AG09319 (cell line): ENCODE measurements at regions not wholly inside any gene's neighbourhood (a gene's known extent, or its start where the extent isn't known, plus 50 kb on each side); places are given as distances from the start of the nearest gene placed in this dataset.
A peak's percentile ranks its signal among the peaks of the same experiment; 100 is the strongest.

Experiments used
- DNase-seq: peaks from one replicate; pipeline ENCODE4 v3.0.0-alpha.2; 2010; ENCODE audit warnings: low read depth; ENCODE audit errors: extremely low read depth
- CTCF ChIP-seq: IDR thresholded peaks from 2 replicates; pipeline ENCODE4 v1.5.1; 2011; ENCODE audit warnings: low read depth, mild to moderate bottlenecking, inconsistent platforms, low read length, moderate library complexity

- DNase-seq, result no peak
- no peak for TF ChIP-seq CTCF
Measured at GRCh38 chr1:168631671-168632400, 55.4 kb downstream of the XCL1 start.

GRCh38 chr1:168634951-168635532 is 58.6 kb downstream of the XCL1 start:
- DNase-seq, result no peak

GRCh38 chr1:168636200-168636599 is 59.8 kb downstream of the XCL1 start:
- peak; percentile 9 for TF ChIP-seq CTCF

More at GRCh38 chr1:168634951-168635532, 58.6 kb downstream of the XCL1 start:
- no peak for TF ChIP-seq CTCF

GRCh38 chr1:168636642-168637111 is 60.3 kb downstream of the XCL1 start:
- DNase-seq, result no peak
- TF ChIP-seq CTCF, result no peak

More at GRCh38 chr1:168636200-168636599, 59.8 kb downstream of the XCL1 start:
- no peak for DNase-seq

GRCh38 chr1:168637350-168637991 is 61.1 kb downstream of the XCL1 start:
- peak; percentile 38 for TF ChIP-seq CTCF
- DNase-seq, result no peak

- no peak for TF ChIP-seq CTCF
Measured at GRCh38 chr1:168638884-168639283, 62.5 kb downstream of the XCL1 start.

GRCh38 chr1:168640182-168640581 is 63.8 kb downstream of the XCL1 start:
- no peak for TF ChIP-seq CTCF
- DNase-seq, result no peak

More at GRCh38 chr1:168638884-168639283, 62.5 kb downstream of the XCL1 start:
- DNase-seq, result no peak
